ENCODE measurements at regions not wholly inside any gene's neighbourhood (a gene's known extent, or its start where the extent isn't known, plus 50 kb on each side); places are given as distances from the start of the nearest gene placed in this dataset.

DNA sequence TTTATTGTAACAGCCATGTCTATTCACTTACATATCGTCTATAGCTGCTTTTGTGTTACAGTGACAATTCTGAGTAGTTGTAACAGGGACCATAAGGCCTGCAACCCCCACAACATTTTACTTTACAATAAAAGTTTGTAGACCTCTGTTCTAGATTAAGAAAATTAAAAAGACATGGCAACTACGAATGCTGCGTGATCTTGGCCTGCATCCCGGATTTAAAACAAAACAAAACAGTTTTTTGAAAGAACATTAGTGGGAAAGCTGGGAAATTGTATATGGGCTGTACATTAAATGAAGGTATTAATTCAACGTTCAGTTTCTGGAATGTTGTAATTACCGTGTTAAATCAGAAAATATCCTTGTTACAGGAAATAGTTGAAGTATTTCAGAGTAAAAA is 64.1 kb downstream of the RMI2 start:
- H3K4me1 Mint-ChIP-seq (ENCODE audit: low read depth): peaks cover 2% of the 10 kb centered on the region
- H3K27ac Mint-ChIP-seq: no peak overlapping the region
- no peak overlapping the region for H3K4me3 Mint-ChIP-seq
- CTCF ChIA-PET: interaction anchor here (0.6 to 5.1 kb wide), 7 partner anchors 8 to 231 kb away, joined by 3 to 52 read pairs (median 8); no protein-coding TSS in a partner anchor
- H3K27me3 Mint-ChIP-seq (ENCODE audit: low read depth): no peaks in the 10 kb centered on the region
- no peak for DNase-seq
- intact Hi-C loops (cut with micrococcal nuclease): loop anchor here (5.0 kb wide), 1 partner anchor 658 kb away; no protein-coding TSS in a partner anchor
- no peaks in the 10 kb centered on the region for H3K36me3 Mint-ChIP-seq (ENCODE audit: low read depth)
- H3K9me3 Mint-ChIP-seq: no peaks in the 10 kb centered on the region

DNA sequence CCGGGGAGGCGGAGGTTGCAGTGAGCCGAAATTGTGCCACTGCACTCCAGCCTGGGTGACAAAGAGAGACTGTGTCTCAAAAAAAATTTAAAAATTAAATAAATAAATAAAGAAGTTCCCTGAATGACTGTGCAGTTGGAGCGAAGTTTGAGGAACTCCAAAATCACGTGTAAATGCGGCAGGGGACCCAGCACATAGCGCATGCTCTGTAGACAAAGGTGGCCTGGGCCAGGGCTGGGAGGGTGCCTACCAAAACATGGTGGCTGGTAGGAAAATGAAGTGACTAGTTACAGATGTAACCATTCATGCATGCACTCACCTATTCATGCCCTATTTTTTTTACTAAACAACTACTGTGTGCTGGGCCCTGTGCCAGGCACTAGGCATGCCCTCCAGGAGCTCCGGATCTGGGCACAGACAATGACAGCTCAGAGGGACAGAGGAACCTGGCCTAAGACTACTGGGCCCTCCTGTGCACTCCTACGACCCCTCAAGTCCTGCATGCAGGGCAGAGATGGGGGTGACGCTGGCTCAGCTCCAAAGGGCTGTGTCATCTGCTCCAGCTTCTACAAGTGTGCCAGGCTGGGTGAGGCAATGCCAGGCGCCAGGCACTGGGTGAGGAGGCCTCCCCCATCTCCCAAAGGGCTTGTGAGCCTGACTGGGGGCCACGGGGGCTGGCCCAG is 65.3 kb downstream of the RMI2 start:
- CTCF ChIA-PET: interaction anchor here (1.2 to 2.5 kb wide), 3 partner anchors 9 to 121 kb away, joined by 3 to 8 read pairs (median 3); no protein-coding TSS in a partner anchor
- no peaks in the 10 kb centered on the region for H3K27me3 Mint-ChIP-seq (ENCODE audit: low read depth)
- peaks cover 2% of the 10 kb centered on the region for H3K4me1 Mint-ChIP-seq (ENCODE audit: low read depth)
- no peaks in the 10 kb centered on the region for H3K36me3 Mint-ChIP-seq (ENCODE audit: low read depth)
- H3K4me3 Mint-ChIP-seq: no peak overlapping the region
- DNase-seq: no peak
- intact Hi-C loops (cut with micrococcal nuclease): no loop called here
- H3K27ac Mint-ChIP-seq: no peak overlapping the region
- no peaks in the 10 kb centered on the region for H3K9me3 Mint-ChIP-seq

DNA sequence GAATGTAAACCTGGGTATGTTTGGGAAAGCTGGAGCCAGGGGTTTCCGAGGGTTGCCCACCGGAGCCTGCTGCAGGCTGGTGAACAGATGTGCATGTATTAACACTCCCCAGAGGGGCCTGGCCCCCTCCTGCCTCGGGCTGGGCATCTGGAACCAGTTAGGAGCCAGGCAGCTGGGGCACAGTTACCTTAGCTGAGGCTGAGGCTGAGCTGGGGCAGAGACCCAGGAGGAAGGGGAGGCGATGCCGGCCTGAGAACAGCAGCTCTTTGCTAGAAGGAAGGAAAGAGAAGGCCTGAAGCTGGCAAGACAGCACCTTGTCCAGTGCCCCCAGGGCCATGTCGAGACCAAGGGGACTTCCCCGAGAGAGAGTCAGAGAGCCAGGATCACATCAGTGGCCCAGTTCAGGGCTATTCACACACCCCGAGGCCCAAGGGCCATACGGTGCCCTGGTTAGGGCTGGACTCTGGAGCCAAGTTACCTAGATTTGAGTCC is 65.8 kb downstream of the RMI2 start:
- no peaks in the 10 kb centered on the region for H3K36me3 Mint-ChIP-seq (ENCODE audit: low read depth)
- H3K27me3 Mint-ChIP-seq (ENCODE audit: low read depth): no peaks in the 10 kb centered on the region
- H3K4me3 Mint-ChIP-seq: no peak overlapping the region
- intact Hi-C loops (cut with micrococcal nuclease): no loop called here
- CTCF ChIA-PET: interaction anchor here (0.6 to 1.5 kb wide), 4 partner anchors 9 to 1030 kb away, joined by 3 to 5 read pairs (median 3); no protein-coding TSS in a partner anchor
- no peak overlapping the region for H3K27ac Mint-ChIP-seq
- DNase-seq: no peak
- peaks cover 2% of the 10 kb centered on the region for H3K4me1 Mint-ChIP-seq (ENCODE audit: low read depth)
- no peaks in the 10 kb centered on the region for H3K9me3 Mint-ChIP-seq

DNA sequence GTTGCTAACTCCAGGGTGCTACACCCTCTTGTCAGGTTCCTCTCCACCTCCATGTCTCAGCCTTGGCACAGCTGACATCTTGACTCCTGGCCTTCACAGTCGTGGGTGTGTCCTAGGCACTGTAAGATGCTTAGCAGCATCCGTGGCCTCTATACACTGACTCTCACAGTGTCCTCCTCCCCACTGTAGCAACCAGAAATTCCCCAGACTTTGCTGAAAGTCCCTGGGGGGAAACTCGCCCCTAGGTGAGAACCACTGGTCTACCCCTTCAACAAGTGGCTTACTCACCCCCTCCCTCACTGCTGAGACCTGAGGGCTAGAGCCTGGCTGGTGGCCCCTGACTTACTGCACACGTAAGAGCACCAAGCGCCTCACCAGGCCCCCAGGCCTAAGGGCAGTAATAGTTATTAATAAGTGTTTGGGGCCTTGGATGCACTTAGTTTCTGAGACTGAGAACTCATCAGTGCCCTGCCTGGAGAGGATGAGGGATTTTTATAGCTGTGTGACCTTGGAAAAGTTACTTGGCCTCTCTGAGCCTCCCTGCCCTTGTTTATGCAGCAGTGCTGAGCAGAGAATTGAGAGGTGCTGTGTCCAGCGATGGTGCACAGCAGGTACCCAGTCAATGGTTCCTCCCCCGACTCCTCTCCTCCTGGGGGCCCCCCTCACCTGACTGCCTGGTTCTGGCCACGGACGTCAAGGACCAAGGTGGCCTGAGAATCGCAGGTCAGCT is 67.1 kb downstream of the RMI2 start:
- no peaks in the 10 kb centered on the region for H3K9me3 Mint-ChIP-seq
- no peaks in the 10 kb centered on the region for H3K27me3 Mint-ChIP-seq (ENCODE audit: low read depth)
- DNase-seq: no peak
- no peaks in the 10 kb centered on the region for H3K36me3 Mint-ChIP-seq (ENCODE audit: low read depth)
- H3K27ac Mint-ChIP-seq: no peak overlapping the region
- CTCF ChIA-PET: interaction anchor here (1.0 to 1.5 kb wide), 4 partner anchors 16 to 187 kb away, joined by 3 to 5 read pairs (median 3); no protein-coding TSS in a partner anchor
- peaks cover 2% of the 10 kb centered on the region for H3K4me1 Mint-ChIP-seq (ENCODE audit: low read depth)
- no peak overlapping the region for H3K4me3 Mint-ChIP-seq
- intact Hi-C loops (cut with micrococcal nuclease): no loop called here

DNA sequence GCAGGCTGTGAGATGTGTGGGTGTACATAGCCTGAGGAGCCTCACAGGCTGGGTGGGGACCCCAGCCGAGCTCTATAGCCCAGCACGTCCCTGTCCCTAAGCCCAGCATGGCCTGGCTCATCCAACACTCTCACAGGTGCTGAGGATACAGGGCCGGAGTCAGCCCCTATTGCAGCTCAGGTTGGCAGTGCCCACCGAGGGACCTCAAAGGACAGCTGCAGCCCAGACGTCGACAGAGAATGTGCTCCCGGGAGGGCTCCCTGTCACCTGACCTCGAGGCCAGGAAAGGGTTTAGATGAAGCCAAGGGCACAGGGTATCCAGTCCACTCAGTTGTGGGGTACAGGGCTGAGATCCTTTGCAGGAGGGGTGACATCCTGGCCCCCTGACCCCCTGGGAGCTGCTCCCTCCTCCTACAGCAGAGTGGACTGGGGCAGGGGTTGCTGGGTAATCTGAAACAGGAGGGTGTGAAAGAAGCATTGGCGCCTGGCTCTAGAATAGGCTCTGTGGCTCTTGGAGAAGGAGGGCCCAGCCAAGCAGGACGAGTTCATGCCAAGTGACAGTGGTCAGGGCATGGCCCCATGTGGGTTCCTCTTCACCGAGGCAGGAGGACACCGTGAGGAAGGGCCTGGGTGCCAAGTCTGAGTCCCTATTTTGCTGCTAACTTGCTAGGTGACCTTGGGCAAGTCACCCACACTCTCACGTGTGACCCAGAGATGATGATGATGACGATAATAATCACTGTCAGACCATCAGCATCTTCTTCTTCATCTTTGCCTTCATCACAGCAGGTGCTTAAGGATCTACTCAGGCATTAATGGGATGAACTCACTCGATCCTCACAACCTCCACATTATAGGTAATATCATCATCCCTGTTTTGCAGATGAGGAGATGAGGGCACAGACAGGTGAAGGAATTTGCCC is 68.0 kb downstream of the RMI2 start:
- no peak for DNase-seq
- intact Hi-C loops (cut with micrococcal nuclease): no loop called here
- no peak overlapping the region for H3K4me3 Mint-ChIP-seq
- H3K27ac Mint-ChIP-seq: no peak overlapping the region
- no peaks in the 10 kb centered on the region for H3K4me1 Mint-ChIP-seq (ENCODE audit: low read depth)
- H3K36me3 Mint-ChIP-seq (ENCODE audit: low read depth): no peaks in the 10 kb centered on the region
- no peaks in the 10 kb centered on the region for H3K9me3 Mint-ChIP-seq
- CTCF ChIA-PET: interaction anchor here (1.4 kb wide), 1 partner anchor 119 kb away, joined by 3 read pairs; no protein-coding TSS in a partner anchor
- no peaks in the 10 kb centered on the region for H3K27me3 Mint-ChIP-seq (ENCODE audit: low read depth)

DNA sequence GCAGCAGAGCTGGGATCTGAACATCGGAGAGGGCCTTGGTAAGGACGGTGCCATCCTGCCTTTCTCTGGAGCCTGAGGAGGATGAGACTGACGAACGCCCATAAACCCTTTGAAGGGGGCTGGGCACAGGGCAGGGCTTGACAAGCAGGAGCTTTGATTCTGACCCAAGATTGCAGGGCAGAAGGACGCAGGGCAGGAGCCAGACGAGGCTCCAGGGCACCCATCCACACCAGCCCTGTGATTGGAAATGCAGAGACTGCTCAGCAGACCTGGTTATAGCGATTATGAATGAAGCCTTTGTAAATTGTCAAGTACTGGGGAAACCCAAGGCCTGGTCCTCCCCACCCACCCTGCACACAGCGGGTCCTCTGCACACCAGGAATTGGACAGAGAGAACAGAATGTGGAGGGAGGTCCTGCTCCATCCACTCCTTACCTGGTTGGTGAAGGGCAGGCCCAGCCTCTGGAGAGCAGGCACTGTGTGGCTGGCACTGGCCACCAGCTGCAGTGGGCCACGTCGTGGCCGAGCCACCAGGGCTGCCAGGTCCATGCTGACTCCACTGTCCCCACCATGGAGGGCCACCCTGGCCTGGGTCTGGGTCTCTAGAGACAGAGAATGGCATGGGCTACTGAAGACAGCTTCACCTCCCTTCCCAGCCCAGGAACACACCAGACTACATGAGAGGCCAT is 68.8 kb downstream of the RMI2 start:
- intact Hi-C loops (cut with micrococcal nuclease): no loop called here
- CTCF ChIA-PET: interaction anchor here (1.4 kb wide), 1 partner anchor 119 kb away, joined by 3 read pairs; no protein-coding TSS in a partner anchor
- H3K27ac Mint-ChIP-seq: no peak overlapping the region
- H3K9me3 Mint-ChIP-seq: no peaks in the 10 kb centered on the region
- no peaks in the 10 kb centered on the region for H3K27me3 Mint-ChIP-seq (ENCODE audit: low read depth)
- H3K4me3 Mint-ChIP-seq: no peak overlapping the region
- H3K4me1 Mint-ChIP-seq (ENCODE audit: low read depth): no peaks in the 10 kb centered on the region
- no peaks in the 10 kb centered on the region for H3K36me3 Mint-ChIP-seq (ENCODE audit: low read depth)
- DNase-seq: no peak

DNA sequence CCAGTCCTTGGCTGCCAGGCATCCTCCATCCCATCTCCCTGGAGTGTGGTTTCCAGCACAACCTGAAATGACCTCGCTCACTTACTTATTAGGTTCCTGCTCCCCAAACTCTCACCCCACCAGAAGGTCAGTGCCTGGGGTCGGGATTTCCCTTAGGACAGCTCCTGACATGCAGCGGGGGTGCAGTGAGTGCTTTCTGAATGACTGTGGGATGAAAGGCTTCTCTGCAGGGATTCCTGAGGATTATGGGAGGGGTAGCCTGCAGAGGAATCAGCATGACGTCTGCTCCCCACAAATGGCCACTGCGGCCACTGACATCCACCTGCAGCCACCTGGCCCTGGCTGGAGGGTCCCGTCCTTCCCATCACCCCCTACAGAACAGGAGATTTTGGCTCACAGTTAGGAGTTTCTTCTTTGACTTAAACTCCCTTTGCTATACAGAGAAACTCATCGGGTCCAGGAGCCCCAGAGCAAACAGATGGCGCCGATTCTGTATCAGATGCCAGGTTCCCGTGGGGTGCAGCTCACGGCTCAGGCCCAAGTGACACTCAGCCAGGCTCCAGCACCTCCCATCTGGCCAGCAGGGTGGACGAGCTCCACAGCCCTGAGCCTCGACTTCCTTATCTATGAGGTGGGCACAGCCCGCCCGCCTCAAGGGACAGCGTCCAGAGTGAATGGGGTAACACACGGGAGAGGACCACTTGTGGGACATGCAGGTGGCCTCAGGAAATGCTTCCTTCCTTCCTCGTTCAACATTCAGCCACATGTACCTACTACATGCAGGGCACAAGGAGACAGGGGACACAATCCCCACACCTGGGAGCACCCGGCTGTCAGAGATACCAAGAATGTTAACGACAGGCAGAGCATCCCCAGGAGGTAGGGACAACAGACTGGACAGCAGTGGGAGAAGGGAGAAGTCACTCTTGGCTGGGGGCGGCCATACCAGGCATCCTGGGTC is 69.8 kb downstream of the RMI2 start:
- Mint-ChIP-seq H3K36me3 (ENCODE audit: low read depth) (no peaks in the 10 kb centered on the region), H3K9me3 (no peaks in the 10 kb centered on the region), H3K4me1 (ENCODE audit: low read depth) (no peaks in the 10 kb centered on the region), H3K27ac (no peak overlapping the region), H3K4me3 (no peak overlapping the region), H3K27me3 (ENCODE audit: low read depth) (no peaks in the 10 kb centered on the region)
- CTCF ChIA-PET: no interaction called here
- intact Hi-C loops (cut with micrococcal nuclease): no loop called here
- no peak for DNase-seq

DNA sequence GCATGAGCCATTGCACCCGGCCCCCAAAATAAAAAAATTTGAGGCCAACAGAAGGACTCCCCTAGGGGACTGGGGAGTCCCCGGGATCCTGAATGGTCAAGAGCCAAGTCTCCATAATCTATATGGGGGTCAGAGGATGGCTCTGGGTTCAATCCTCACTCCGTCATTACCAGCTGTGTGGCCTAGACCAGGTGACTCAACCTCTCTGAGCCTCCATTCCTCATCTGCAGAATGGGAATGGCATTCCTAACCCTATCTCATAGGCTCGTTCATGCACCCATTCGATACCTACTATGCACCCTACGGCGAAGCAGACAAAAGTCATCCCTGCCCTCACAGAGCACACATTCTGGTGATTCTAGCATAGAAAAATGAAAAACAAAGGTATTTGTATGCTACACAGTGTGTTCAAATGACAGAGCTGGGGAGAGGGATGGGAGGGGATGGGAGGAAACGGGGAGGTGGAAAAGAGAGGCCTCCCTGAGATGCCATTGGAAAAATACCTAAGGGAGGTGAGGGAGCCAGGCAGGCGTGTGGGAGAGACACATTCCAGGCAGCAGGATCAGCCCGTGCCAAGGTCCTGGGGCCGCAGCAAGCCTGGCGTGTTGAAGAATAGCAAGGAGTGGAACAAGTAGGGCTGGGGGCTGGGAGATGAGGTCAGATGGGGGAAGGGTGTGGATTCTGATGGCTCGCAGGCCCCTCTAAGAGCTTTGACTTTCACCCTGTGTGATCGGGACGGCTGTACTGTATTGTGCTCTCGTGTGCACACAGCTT is 71.2 kb downstream of the RMI2 start:
- intact Hi-C loops (cut with micrococcal nuclease): no loop called here
- CTCF ChIA-PET: interaction anchor here (1.6 kb wide), 1 partner anchor 9 kb away, joined by 9 read pairs; no protein-coding TSS in a partner anchor
- Mint-ChIP-seq H3K9me3 (no peaks in the 10 kb centered on the region), H3K27ac (no peak overlapping the region), H3K4me1 (ENCODE audit: low read depth) (no peaks in the 10 kb centered on the region), H3K4me3 (no peak overlapping the region), H3K27me3 (ENCODE audit: low read depth) (no peaks in the 10 kb centered on the region), H3K36me3 (ENCODE audit: low read depth) (no peaks in the 10 kb centered on the region)
- no peak for DNase-seq

DNA sequence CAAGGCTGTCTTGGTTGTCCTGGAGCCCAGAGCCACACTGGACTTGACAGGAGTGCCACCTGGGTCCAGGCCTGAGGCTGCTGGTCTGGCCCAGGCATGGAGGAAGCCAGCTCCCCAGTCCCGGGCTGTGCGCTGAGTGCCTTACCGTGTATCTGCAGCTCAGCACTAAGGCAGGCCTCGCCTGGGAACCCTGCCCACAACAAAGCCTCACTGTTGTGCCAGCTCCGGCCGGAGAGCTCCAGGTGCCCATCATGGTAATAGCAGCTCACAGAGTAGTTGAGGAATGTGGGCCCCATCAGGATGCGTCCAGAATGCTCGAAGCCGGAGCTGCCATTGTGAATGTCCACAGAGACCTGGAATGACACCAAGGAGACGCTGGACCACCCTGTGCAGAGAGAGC is 72.2 kb downstream of the RMI2 start:
- Mint-ChIP-seq H3K27me3 (ENCODE audit: low read depth) (no peaks in the 10 kb centered on the region), H3K4me1 (ENCODE audit: low read depth) (no peaks in the 10 kb centered on the region), H3K4me3 (no peak overlapping the region), H3K27ac (no peak overlapping the region), H3K36me3 (ENCODE audit: low read depth) (no peaks in the 10 kb centered on the region), H3K9me3 (no peaks in the 10 kb centered on the region)
- DNase-seq: no peak
- intact Hi-C loops (cut with micrococcal nuclease): no loop called here
- CTCF ChIA-PET: interaction anchor here (0.8 to 1.6 kb wide), 3 partner anchors 10 to 23 kb away, joined by 3 to 9 read pairs (median 4); no protein-coding TSS in a partner anchor

DNA sequence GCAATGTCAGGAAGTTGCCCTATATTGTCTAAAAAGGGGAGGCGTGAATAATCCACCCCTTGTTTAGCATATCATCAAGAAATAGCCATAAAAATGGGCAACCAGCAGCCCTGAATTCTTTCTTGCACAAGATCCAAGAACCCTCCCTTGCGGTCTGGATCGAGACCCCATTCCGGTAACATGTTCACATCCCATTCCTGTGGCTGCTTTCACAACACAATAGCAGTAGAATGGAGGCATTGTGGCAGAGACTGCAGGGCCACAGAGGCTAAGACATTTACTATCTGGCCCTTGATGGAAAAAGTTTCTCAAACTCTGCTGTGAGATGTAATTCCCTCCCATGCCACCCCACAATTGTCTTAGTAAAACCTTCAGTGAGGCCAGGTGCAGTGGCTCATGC is 73.2 kb downstream of the RMI2 start:
- Mint-ChIP-seq H3K4me1 (ENCODE audit: low read depth) (no peaks in the 10 kb centered on the region), H3K27me3 (ENCODE audit: low read depth) (no peaks in the 10 kb centered on the region), H3K36me3 (ENCODE audit: low read depth) (no peaks in the 10 kb centered on the region), H3K9me3 (no peaks in the 10 kb centered on the region), H3K4me3 (no peak overlapping the region), H3K27ac (no peak overlapping the region)
- CTCF ChIA-PET: no interaction called here
- intact Hi-C loops (cut with micrococcal nuclease): no loop called here
- DNase-seq: no peak
